Uterus (tissue), 2 donors: ENCODE measurements at regions not wholly inside any gene's neighbourhood (a gene's known extent, or its start where the extent isn't known, plus 50 kb on each side); places are given as distances from the start of the nearest gene placed in this dataset.

ENCODE experiments used
- POLR2A ChIP-seq, 2 donors: fragments of 450-650 bp; IDR thresholded peaks; one replicate each; pipeline ENCODE4 v1.6.1; 2016; ENCODE audit warnings: antibody characterized with exemption in 2 of 2, mild to moderate bottlenecking in 1 of 2, moderate library complexity in 1 of 2
- TF ChIP-seq, protein P1 (sequence below), 4 experiments: fragments of 200-600 bp in 2 of 4; fragments of 450-650 bp in 2 of 4; sonication (generic) in 2 of 4; IDR thresholded peaks; one replicate each; pipeline ENCODE4 v1.5.1; 2016 to 2019; ENCODE audit warnings: antibody characterized with exemption in 4 of 4, mild to moderate bottlenecking in 2 of 4, moderate library complexity in 1 of 4

DNA sequence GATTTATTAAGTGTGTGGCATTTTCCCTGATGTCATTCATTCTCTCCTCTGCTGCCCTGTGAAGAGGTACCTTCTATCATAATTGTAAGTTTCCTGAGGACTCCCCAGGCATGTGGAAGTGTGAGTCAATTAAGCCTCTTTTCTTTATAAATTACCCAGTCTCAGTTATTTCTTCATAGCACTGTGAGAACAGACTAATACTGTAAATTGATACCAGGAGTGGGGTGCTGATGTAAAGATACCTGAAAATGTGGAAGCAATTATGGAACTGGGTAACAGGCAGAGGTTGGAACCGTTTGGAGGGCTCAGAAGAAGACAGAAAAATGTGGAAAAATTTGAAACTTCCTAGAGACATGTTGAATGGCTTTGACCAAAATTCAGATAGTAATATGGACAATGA lies 711.8 kb upstream of the GRM3 start:
- TF ChIP-seq, protein P1, sequence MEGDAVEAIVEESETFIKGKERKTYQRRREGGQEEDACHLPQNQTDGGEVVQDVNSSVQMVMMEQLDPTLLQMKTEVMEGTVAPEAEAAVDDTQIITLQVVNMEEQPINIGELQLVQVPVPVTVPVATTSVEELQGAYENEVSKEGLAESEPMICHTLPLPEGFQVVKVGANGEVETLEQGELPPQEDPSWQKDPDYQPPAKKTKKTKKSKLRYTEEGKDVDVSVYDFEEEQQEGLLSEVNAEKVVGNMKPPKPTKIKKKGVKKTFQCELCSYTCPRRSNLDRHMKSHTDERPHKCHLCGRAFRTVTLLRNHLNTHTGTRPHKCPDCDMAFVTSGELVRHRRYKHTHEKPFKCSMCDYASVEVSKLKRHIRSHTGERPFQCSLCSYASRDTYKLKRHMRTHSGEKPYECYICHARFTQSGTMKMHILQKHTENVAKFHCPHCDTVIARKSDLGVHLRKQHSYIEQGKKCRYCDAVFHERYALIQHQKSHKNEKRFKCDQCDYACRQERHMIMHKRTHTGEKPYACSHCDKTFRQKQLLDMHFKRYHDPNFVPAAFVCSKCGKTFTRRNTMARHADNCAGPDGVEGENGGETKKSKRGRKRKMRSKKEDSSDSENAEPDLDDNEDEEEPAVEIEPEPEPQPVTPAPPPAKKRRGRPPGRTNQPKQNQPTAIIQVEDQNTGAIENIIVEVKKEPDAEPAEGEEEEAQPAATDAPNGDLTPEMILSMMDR (IDR thresholded peaks at IDR 0.05) = no peak
- TF ChIP-seq POLR2A (IDR thresholded peaks at IDR 0.05) = no peak
